ENCODE measurements at regions not wholly inside any gene's neighbourhood (a gene's known extent, or its start where the extent isn't known, plus 50 kb on each side); places are given as distances from the start of the nearest gene placed in this dataset.

- TF ChIP-seq CTCF (conservative IDR thresholded peaks at IDR 0.05) (no peak), ZFX (IDR thresholded peaks at IDR 0.05) (no peak)
These were observed 404.6 kb upstream of the MCTP2 start for GRCh38 chr15:93826790-93827189.

All from C4-2B (cell line).